NCI-H748 (cell line): ENCODE measurements at regions not wholly inside any gene's neighbourhood (a gene's known extent, or its start where the extent isn't known, plus 50 kb on each side); places are given as distances from the start of the nearest gene placed in this dataset.

Experiments
- DNase-seq: peaks from one replicate; lab custom pipeline; 2025; ENCODE audit not compliant: unreplicated experiment; lab: John Stamatoyannopoulos, UW

- DNase-seq = no peak
Observed at GRCh38 chr10:130576427-130576826, 440.2 kb downstream of the GLRX3 start.

- DNase-seq = no peak
Observed at GRCh38 chr10:130577039-130577438, 440.8 kb downstream of the GLRX3 start.

- no peak for DNase-seq
Observed at GRCh38 chr10:130578532-130579289, 442.5 kb downstream of the GLRX3 start.

GRCh38 chr10:130579913-130580312, 443.7 kb downstream of the GLRX3 start:
- DNase-seq = no peak

- DNase-seq = no peak
Observed at GRCh38 chr10:130580975-130581374, 444.8 kb downstream of the GLRX3 start.

- DNase-seq = no peak
Observed at GRCh38 chr10:130587718-130588117, 451.5 kb downstream of the GLRX3 start.

- no peak for DNase-seq
Observed at GRCh38 chr10:130606001-130606405, 469.8 kb downstream of the GLRX3 start.

- no peak for DNase-seq
Observed at GRCh38 chr10:130607366-130607765, 471.2 kb downstream of the GLRX3 start.

GRCh38 chr10:130611239-130611638, 475.0 kb downstream of the GLRX3 start:
- no peak for DNase-seq

GRCh38 chr10:130615457-130615856, 479.3 kb downstream of the GLRX3 start:
- DNase-seq = peak; percentile 23

- no peak for DNase-seq
Observed at GRCh38 chr10:130617985-130618384, 481.8 kb downstream of the GLRX3 start.

- no peak for DNase-seq
Observed at GRCh38 chr10:130618647-130619046, 482.5 kb downstream of the GLRX3 start.

GRCh38 chr10:130621231-130621775, 485.1 kb downstream of the GLRX3 start:
- no peak for DNase-seq

- no peak for DNase-seq
Observed at GRCh38 chr10:130623680-130624267, 487.6 kb downstream of the GLRX3 start.

GRCh38 chr10:130627346-130628045, 491.3 kb downstream of the GLRX3 start:
- no peak for DNase-seq

GRCh38 chr10:130630135-130630534, 493.9 kb downstream of the GLRX3 start:
- DNase-seq = no peak

GRCh38 chr10:130631142-130632096, 495.2 kb downstream of the GLRX3 start:
- DNase-seq = no peak

GRCh38 chr10:130634816-130635215, 498.6 kb downstream of the GLRX3 start:
- DNase-seq = no peak

GRCh38 chr10:130635528-130635927, 499.3 kb downstream of the GLRX3 start:
- DNase-seq = peak; percentile 4

GRCh38 chr10:130636313-130636930, 500.2 kb downstream of the GLRX3 start:
- DNase-seq = no peak
